ENCODE measurements at regions not wholly inside any gene's neighbourhood (a gene's known extent, or its start where the extent isn't known, plus 50 kb on each side); places are given as distances from the start of the nearest gene placed in this dataset.

DNA sequence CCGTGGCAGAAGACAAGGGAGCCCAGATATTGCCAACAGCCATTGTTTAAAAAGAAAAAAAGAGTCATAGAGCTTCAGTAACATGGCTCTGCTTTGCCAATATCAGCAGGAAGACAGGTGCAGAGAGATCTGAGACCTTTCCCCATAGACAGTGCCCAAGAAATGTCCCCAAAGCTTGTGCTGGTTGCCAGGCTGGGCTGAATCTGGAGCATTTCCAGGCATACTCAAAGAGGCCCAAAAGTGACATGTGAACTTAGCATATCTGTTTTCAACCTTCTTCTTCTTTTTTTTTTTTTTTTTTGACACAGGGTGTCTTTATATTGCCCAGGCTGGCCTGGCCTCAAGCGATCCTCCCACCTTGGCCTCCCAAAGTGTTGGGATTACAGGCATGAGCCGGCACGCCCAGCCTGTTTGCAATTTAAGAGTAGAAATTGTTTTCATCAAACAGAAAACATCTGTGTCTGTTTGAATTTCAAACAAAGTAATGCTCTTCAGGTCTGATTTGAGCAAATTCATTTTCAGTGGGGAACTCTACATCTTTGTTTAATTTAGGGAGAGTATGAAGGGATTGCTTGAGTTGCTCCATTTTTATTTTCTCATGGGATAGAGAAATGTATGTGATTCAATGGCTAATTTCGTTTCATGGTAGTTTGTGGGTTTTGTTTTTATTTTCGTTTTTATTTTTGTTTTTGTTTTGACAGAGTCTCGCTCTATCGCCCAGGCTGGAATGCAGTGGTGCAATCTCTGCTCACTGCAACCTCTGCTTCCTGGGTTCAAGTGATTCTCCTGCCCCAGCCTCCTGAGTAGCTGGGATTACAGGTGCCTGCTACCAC, 56.6 kb upstream of the RBM47 start:
- H3K27ac ChIP-seq (ENCODE audit: insufficient read depth, low read depth, low read length): no peak overlapping the region
- H4K20me1 ChIP-seq (replicated peaks; ENCODE audit: control insufficient read depth, extremely low read depth, insufficient read depth, low read length): no peaks in the 10 kb centered on the region
- H3K4me2 ChIP-seq (ENCODE audit: insufficient read depth, low read length): no peak overlapping the region
- no peaks in the 10 kb centered on the region for H3K79me2 ChIP-seq (ENCODE audit: control insufficient read depth, insufficient read depth, low read length)
- ChIA-PET CTCF (no interaction called here), POLR2A (no interaction called here)
- H3K9me3 ChIP-seq (replicated peaks; ENCODE audit: control insufficient read depth, insufficient read depth, low read length): no peaks in the 10 kb centered on the region
- no peak overlapping the region for H3K9ac ChIP-seq (replicated peaks; ENCODE audit: extremely low read depth, insufficient read depth, low read length)
- no TSS peak for BruUV-seq (replicated peaks)
- no peaks in the 10 kb centered on the region for H3K36me3 ChIP-seq (ENCODE audit: control insufficient read depth in 2 of 2, extremely low read depth in 1 of 2, insufficient read depth in 2 of 2, low read length in 2 of 2)
- TF ChIP-seq POLR2AphosphoS5 (IDR thresholded peaks at IDR 0.05; ENCODE audit: insufficient read depth, low read depth, low read length) (no peak), MYC (IDR thresholded peaks at IDR 0.05; ENCODE audit: low read depth, low read length) (no peak), GATA2 (IDR thresholded peaks at IDR 0.05; ENCODE audit: insufficient read depth, insufficient read length, low read depth, low read length) (no peak), EZH2 (IDR thresholded peaks at IDR 0.05; ENCODE audit: borderline replicate concordance, low read depth, low read length, severe bottlenecking) (no peak), POLR2A (IDR thresholded peaks at IDR 0.05; ENCODE audit: low read depth, low read length) (no peak), JUN (IDR thresholded peaks at IDR 0.05; ENCODE audit: borderline replicate concordance, insufficient read depth, insufficient read length, low read depth) (no peak)
- FAIRE-seq (no peak), DNase-seq (ENCODE audit: low read depth, low spot score) (no peak)
- no peaks in the 10 kb centered on the region for H3K9me1 ChIP-seq (replicated peaks; ENCODE audit: control insufficient read depth, extremely low read depth, insufficient read depth, low read length)
- H3K4me1 ChIP-seq (ENCODE audit: control insufficient read depth, extremely low read depth, insufficient read depth, low read length): no peaks in the 10 kb centered on the region
- intact Hi-C loops (cut with micrococcal nuclease) (no loop called here), dilution Hi-C loops (cut with MboI; ENCODE audit: extremely low pct_ligation_motif_present, low sequenced_read_pairs) (no loop called here)
- no peak overlapping the region for H3K4me3 ChIP-seq (replicated peaks in 1 of 3; ENCODE audit: insufficient read depth in 1 of 3, low read depth in 1 of 3, low read length in 3 of 3)
- peaks cover 2 to 6% of the 10 kb centered on the region in 2 experiments for H3K27me3 ChIP-seq (ENCODE audit: control insufficient read depth in 2 of 2, insufficient read depth in 2 of 2, low read length in 2 of 2)
- no peak overlapping the region for H2AFZ ChIP-seq (ENCODE audit: low read depth, low read length)

DNA sequence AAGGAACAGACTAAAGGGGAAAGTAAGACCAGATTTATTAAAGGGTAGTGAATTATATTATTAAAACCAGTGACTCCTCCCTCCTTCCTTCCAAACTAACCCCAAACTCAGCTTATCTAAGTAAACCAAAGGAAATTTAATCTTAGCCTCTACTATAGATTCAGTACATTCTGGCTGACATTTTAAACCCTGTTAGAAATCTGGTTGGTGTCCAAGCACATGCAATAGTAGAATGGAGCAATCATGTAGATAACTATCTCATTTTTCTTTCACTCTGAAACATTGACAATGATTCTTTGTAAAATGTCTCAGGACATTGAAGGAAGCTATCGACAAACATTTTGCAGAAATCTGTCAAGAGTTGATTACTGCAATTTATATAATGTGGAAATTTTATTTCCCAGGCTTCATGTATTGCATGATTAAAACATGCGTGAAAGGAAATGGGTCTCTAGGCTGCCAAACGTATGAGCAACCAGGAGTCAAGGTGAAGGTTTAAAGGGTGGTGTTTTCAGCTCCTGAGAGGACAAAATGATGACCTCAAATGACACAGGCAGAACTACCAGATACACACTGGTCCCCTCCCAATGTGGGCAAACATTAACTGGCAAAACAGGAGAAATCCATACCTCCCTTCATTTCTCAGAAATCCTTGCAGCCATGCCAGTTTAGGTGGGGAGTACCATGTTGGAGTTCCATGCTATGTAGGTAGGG, 58.2 kb upstream of the RBM47 start:
- ChIA-PET CTCF (interaction anchor here (1.7 kb wide), 1 partner anchor 14 kb away, joined by 4 read pairs; no protein-coding TSS in a partner anchor), POLR2A (no interaction called here)
- no peak for TF ChIP-seq POLR2AphosphoS5 (IDR thresholded peaks at IDR 0.05; ENCODE audit: insufficient read depth, low read depth, low read length)
- no peak for TF ChIP-seq MYC (IDR thresholded peaks at IDR 0.05; ENCODE audit: low read depth, low read length)
- TF ChIP-seq GATA2 (IDR thresholded peaks at IDR 0.05; ENCODE audit: insufficient read depth, insufficient read length, low read depth, low read length): no peak
- TF ChIP-seq JUN (IDR thresholded peaks at IDR 0.05; ENCODE audit: borderline replicate concordance, insufficient read depth, insufficient read length, low read depth): no peak
- no peak for TF ChIP-seq EZH2 (IDR thresholded peaks at IDR 0.05; ENCODE audit: borderline replicate concordance, low read depth, low read length, severe bottlenecking)
- TF ChIP-seq, protein P1, sequence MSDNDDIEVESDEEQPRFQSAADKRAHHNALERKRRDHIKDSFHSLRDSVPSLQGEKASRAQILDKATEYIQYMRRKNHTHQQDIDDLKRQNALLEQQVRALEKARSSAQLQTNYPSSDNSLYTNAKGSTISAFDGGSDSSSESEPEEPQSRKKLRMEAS (IDR thresholded peaks at IDR 0.05; ENCODE audit: insufficient read depth, insufficient read length): no peak
- no peak for TF ChIP-seq POLR2A (IDR thresholded peaks at IDR 0.05; ENCODE audit: low read depth, low read length)
- TF ChIP-seq, protein P2, sequence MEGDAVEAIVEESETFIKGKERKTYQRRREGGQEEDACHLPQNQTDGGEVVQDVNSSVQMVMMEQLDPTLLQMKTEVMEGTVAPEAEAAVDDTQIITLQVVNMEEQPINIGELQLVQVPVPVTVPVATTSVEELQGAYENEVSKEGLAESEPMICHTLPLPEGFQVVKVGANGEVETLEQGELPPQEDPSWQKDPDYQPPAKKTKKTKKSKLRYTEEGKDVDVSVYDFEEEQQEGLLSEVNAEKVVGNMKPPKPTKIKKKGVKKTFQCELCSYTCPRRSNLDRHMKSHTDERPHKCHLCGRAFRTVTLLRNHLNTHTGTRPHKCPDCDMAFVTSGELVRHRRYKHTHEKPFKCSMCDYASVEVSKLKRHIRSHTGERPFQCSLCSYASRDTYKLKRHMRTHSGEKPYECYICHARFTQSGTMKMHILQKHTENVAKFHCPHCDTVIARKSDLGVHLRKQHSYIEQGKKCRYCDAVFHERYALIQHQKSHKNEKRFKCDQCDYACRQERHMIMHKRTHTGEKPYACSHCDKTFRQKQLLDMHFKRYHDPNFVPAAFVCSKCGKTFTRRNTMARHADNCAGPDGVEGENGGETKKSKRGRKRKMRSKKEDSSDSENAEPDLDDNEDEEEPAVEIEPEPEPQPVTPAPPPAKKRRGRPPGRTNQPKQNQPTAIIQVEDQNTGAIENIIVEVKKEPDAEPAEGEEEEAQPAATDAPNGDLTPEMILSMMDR (IDR thresholded peaks at IDR 0.05; ENCODE audit: extremely low read depth in 1 of 2, insufficient read depth in 1 of 2, low read depth in 1 of 2, low read length in 2 of 2): no peak
- TF ChIP-seq FOS (IDR thresholded peaks at IDR 0.05; ENCODE audit: borderline replicate concordance, insufficient read depth, low read length): no peak
- Histone ChIP-seq H3K79me2 (ENCODE audit: control insufficient read depth, insufficient read depth, low read length) (no peaks in the 10 kb centered on the region), H3K9me3 (replicated peaks; ENCODE audit: control insufficient read depth, insufficient read depth, low read length) (no peaks in the 10 kb centered on the region), H3K4me3 (replicated peaks in 1 of 3; ENCODE audit: insufficient read depth in 1 of 3, low read depth in 1 of 3, low read length in 3 of 3) (no peak overlapping the region), H3K27ac (ENCODE audit: insufficient read depth, low read depth, low read length) (no peak overlapping the region), H3K27me3 (ENCODE audit: control insufficient read depth in 2 of 2, insufficient read depth in 2 of 2, low read length in 2 of 2) (no peaks in the 10 kb centered on the region), H3K9me1 (replicated peaks; ENCODE audit: control insufficient read depth, extremely low read depth, insufficient read depth, low read length) (no peaks in the 10 kb centered on the region), H3K4me2 (ENCODE audit: insufficient read depth, low read length) (no peak overlapping the region), H2AFZ (ENCODE audit: low read depth, low read length) (no peak overlapping the region), H3K4me1 (ENCODE audit: control insufficient read depth, extremely low read depth, insufficient read depth, low read length) (no peaks in the 10 kb centered on the region), H3K36me3 (ENCODE audit: control insufficient read depth in 2 of 2, extremely low read depth in 1 of 2, insufficient read depth in 2 of 2, low read length in 2 of 2) (no peaks in the 10 kb centered on the region), H4K20me1 (replicated peaks; ENCODE audit: control insufficient read depth, extremely low read depth, insufficient read depth, low read length) (no peaks in the 10 kb centered on the region), H3K9ac (replicated peaks; ENCODE audit: extremely low read depth, insufficient read depth, low read length) (no peak overlapping the region)
- DNase-seq (ENCODE audit: low read depth, low spot score): no peak
- dilution Hi-C loops (cut with MboI; ENCODE audit: extremely low pct_ligation_motif_present, low sequenced_read_pairs): no loop called here
- no peak for FAIRE-seq
- intact Hi-C loops (cut with micrococcal nuclease): no loop called here
- BruUV-seq (replicated peaks): no TSS peak

Measured in endothelial cell of umbilical vein (primary cell).